ENCODE measurements at regions not wholly inside any gene's neighbourhood (a gene's known extent, or its start where the extent isn't known, plus 50 kb on each side); places are given as distances from the start of the nearest gene placed in this dataset.

DNA sequence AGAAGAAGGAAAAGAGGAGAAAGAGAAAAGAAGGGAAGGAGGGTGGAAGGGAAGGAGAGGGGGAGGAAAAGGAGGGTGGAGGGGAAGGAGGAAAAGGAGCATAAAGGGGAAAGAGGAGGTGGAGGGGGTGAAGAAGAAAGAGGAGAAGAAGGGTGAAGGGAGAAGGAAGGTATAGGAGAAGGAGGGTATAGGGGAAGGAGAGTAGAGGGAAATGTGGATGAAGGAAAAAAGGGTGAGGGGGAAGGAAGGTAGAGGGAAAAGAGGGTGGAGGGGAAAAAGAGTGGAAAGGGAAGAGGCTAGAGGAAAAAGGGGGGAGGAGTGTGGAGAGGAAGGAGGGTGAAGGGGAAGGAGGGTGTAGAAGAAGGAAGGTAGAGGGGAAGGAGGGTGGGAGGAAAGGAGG lies 928.6 kb downstream of the UQCRFS1 start:
- Histone ChIP-seq H3K9ac (replicated peaks; ENCODE audit: extremely low read depth, insufficient read depth, low read length) (no peak overlapping the region), H4K20me1 (replicated peaks; ENCODE audit: control insufficient read depth, extremely low read depth, insufficient read depth, low read length) (no peaks in the 10 kb centered on the region), H3K9me3 (replicated peaks; ENCODE audit: control insufficient read depth, insufficient read depth, low read length) (no peaks in the 10 kb centered on the region), H3K4me1 (ENCODE audit: control insufficient read depth, extremely low read depth, insufficient read depth, low read length) (no peaks in the 10 kb centered on the region), H3K27me3 (ENCODE audit: control insufficient read depth in 2 of 2, insufficient read depth in 2 of 2, low read length in 2 of 2) (no peaks in the 10 kb centered on the region), H3K36me3 (ENCODE audit: control insufficient read depth in 2 of 2, extremely low read depth in 1 of 2, insufficient read depth in 2 of 2, low read length in 2 of 2) (no peaks in the 10 kb centered on the region), H3K9me1 (replicated peaks; ENCODE audit: control insufficient read depth, extremely low read depth, insufficient read depth, low read length) (no peaks in the 10 kb centered on the region), H2AFZ (ENCODE audit: low read depth, low read length) (no peak overlapping the region), H3K27ac (ENCODE audit: insufficient read depth, low read depth, low read length) (no peak overlapping the region), H3K79me2 (ENCODE audit: control insufficient read depth, insufficient read depth, low read length) (no peaks in the 10 kb centered on the region), H3K4me3 (replicated peaks in 1 of 3; ENCODE audit: insufficient read depth in 1 of 3, low read depth in 1 of 3, low read length in 3 of 3) (no peak overlapping the region), H3K4me2 (ENCODE audit: insufficient read depth, low read length) (no peak overlapping the region)
- TF ChIP-seq, protein P1, sequence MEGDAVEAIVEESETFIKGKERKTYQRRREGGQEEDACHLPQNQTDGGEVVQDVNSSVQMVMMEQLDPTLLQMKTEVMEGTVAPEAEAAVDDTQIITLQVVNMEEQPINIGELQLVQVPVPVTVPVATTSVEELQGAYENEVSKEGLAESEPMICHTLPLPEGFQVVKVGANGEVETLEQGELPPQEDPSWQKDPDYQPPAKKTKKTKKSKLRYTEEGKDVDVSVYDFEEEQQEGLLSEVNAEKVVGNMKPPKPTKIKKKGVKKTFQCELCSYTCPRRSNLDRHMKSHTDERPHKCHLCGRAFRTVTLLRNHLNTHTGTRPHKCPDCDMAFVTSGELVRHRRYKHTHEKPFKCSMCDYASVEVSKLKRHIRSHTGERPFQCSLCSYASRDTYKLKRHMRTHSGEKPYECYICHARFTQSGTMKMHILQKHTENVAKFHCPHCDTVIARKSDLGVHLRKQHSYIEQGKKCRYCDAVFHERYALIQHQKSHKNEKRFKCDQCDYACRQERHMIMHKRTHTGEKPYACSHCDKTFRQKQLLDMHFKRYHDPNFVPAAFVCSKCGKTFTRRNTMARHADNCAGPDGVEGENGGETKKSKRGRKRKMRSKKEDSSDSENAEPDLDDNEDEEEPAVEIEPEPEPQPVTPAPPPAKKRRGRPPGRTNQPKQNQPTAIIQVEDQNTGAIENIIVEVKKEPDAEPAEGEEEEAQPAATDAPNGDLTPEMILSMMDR (IDR thresholded peaks at IDR 0.05; ENCODE audit: extremely low read depth in 1 of 2, insufficient read depth in 1 of 2, low read depth in 1 of 2, low read length in 2 of 2) = no peak
- TF ChIP-seq GATA2 (IDR thresholded peaks at IDR 0.05; ENCODE audit: insufficient read depth, insufficient read length, low read depth, low read length) (no peak), POLR2A (IDR thresholded peaks at IDR 0.05; ENCODE audit: low read depth, low read length) (no peak), FOS (IDR thresholded peaks at IDR 0.05; ENCODE audit: borderline replicate concordance, insufficient read depth, low read length) (no peak), JUN (IDR thresholded peaks at IDR 0.05; ENCODE audit: borderline replicate concordance, insufficient read depth, insufficient read length, low read depth) (no peak), EZH2 (IDR thresholded peaks at IDR 0.05; ENCODE audit: borderline replicate concordance, low read depth, low read length, severe bottlenecking) (no peak), POLR2AphosphoS5 (IDR thresholded peaks at IDR 0.05; ENCODE audit: insufficient read depth, low read depth, low read length) (no peak), MYC (IDR thresholded peaks at IDR 0.05; ENCODE audit: low read depth, low read length) (no peak)
- TF ChIP-seq, protein P2, sequence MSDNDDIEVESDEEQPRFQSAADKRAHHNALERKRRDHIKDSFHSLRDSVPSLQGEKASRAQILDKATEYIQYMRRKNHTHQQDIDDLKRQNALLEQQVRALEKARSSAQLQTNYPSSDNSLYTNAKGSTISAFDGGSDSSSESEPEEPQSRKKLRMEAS (IDR thresholded peaks at IDR 0.05; ENCODE audit: insufficient read depth, insufficient read length) = no peak
- FAIRE-seq (no peak), DNase-seq (ENCODE audit: low read depth, low spot score) (no peak)
- dilution Hi-C loops (cut with MboI; ENCODE audit: extremely low pct_ligation_motif_present, low sequenced_read_pairs) = no loop called here
- intact Hi-C loops (cut with micrococcal nuclease) = no loop called here
- ChIA-PET POLR2A (no interaction called here), CTCF (no interaction called here)
- no TSS peak for BruUV-seq (replicated peaks)

Data from endothelial cell of umbilical vein (primary cell).